ENCODE measurements at regions not wholly inside any gene's neighbourhood (a gene's known extent, or its start where the extent isn't known, plus 50 kb on each side); places are given as distances from the start of the nearest gene placed in this dataset.

GRCh38 chr13:61756031-61756430 is 340.4 kb upstream of the PCDH20 start:
- WGBS, 2 donors, result 32 to 53% methylated on average over 1 of the region's 1 CpG
- intact Hi-C loops (cut with DNase I), result no loop called here
- no peak for ATAC-seq
- Histone ChIP-seq H3K4me3 (no peak overlapping the region), H3K9me3 (no peaks in the 10 kb centered on the region), H3K4me1 (no peaks in the 10 kb centered on the region), H3K27ac (no peak overlapping the region), H3K27me3 (no peaks in the 10 kb centered on the region), H3K36me3 (replicated peaks in 1 of 2; ENCODE audit: insufficient read depth in 1 of 2, low read depth in 2 of 2) (no peaks in the 10 kb centered on the region)
- no peak for DNase-seq
- TF ChIP-seq CTCF (IDR thresholded peaks at IDR 0.05) (no peak), POLR2A (IDR thresholded peaks at IDR 0.05) (no peak)

GRCh38 chr13:61751039-61751438 is 335.4 kb upstream of the PCDH20 start:
- Histone ChIP-seq H3K4me1 (no peaks in the 10 kb centered on the region), H3K9me3 (no peaks in the 10 kb centered on the region), H3K27ac (no peak overlapping the region), H3K4me3 (no peak overlapping the region), H3K27me3 (no peaks in the 10 kb centered on the region), H3K36me3 (replicated peaks in 1 of 2; ENCODE audit: insufficient read depth in 1 of 2, low read depth in 2 of 2) (no peaks in the 10 kb centered on the region)
- no peak for ATAC-seq
- intact Hi-C loops (cut with DNase I), result no loop called here
- TF ChIP-seq POLR2A (IDR thresholded peaks at IDR 0.05), result no peak
- TF ChIP-seq CTCF (IDR thresholded peaks at IDR 0.05), result no peak
- no peak for DNase-seq

GRCh38 chr13:61738236-61738750 is 322.6 kb upstream of the PCDH20 start:
- ATAC-seq, result no peak
- H3K27me3 ChIP-seq, result no peaks in the 10 kb centered on the region
- intact Hi-C loops (cut with DNase I), result no loop called here
- DNase-seq, result no peak
- no peak overlapping the region for H3K4me3 ChIP-seq
- no peak overlapping the region for H3K27ac ChIP-seq
- H3K36me3 ChIP-seq (replicated peaks in 1 of 2; ENCODE audit: insufficient read depth in 1 of 2, low read depth in 2 of 2), result no peaks in the 10 kb centered on the region
- no peak for TF ChIP-seq POLR2A (IDR thresholded peaks at IDR 0.05)
- TF ChIP-seq CTCF (IDR thresholded peaks at IDR 0.05), result no peak
- no peaks in the 10 kb centered on the region for H3K4me1 ChIP-seq
- H3K9me3 ChIP-seq, result no peaks in the 10 kb centered on the region
- WGBS, 2 donors, result 48 to 55% methylated on average over 2 of the region's 2 CpGs

GRCh38 chr13:61734683-61735082 is 319.0 kb upstream of the PCDH20 start:
- no peaks in the 10 kb centered on the region for H3K27me3 ChIP-seq
- no peaks in the 10 kb centered on the region for H3K4me1 ChIP-seq
- no peak overlapping the region for H3K27ac ChIP-seq
- intact Hi-C loops (cut with DNase I), result no loop called here
- WGBS, 2 donors, result 56 to 66% methylated on average over 1 of the region's 1 CpG
- no peak overlapping the region for H3K4me3 ChIP-seq
- H3K36me3 ChIP-seq (replicated peaks in 1 of 2; ENCODE audit: insufficient read depth in 1 of 2, low read depth in 2 of 2), result no peaks in the 10 kb centered on the region
- ATAC-seq (no peak), DNase-seq (no peak)
- no peak for TF ChIP-seq CTCF (IDR thresholded peaks at IDR 0.05)
- TF ChIP-seq POLR2A (IDR thresholded peaks at IDR 0.05), result no peak
- no peaks in the 10 kb centered on the region for H3K9me3 ChIP-seq

- ATAC-seq (no peak), DNase-seq (peak in 2 of 4 donors; percentile 3 to 5)
- Histone ChIP-seq H3K4me1 (no peaks in the 10 kb centered on the region), H3K4me3 (no peak overlapping the region), H3K9me3 (no peaks in the 10 kb centered on the region), H3K27me3 (no peaks in the 10 kb centered on the region), H3K36me3 (replicated peaks in 1 of 2; ENCODE audit: insufficient read depth in 1 of 2, low read depth in 2 of 2) (no peaks in the 10 kb centered on the region), H3K27ac (no peak overlapping the region)
- WGBS, 2 donors, result 50 to 52% methylated on average over 1 of the region's 1 CpG
- intact Hi-C loops (cut with DNase I), result no loop called here
- TF ChIP-seq CTCF (IDR thresholded peaks at IDR 0.05) (no peak), POLR2A (IDR thresholded peaks at IDR 0.05) (no peak)
These were observed 312.8 kb upstream of the PCDH20 start for GRCh38 chr13:61728471-61728870.
